HG03571 (cell line): ENCODE measurements at regions not wholly inside any gene's neighbourhood (a gene's known extent, or its start where the extent isn't known, plus 50 kb on each side); places are given as distances from the start of the nearest gene placed in this dataset.

ENCODE experiments used
- ATAC-seq: cut with Tn5 transposase; IDR thresholded peaks from one replicate; pipeline ENCODE4 v1.9.1; 2021; ENCODE audit not compliant: unreplicated experiment

DNA sequence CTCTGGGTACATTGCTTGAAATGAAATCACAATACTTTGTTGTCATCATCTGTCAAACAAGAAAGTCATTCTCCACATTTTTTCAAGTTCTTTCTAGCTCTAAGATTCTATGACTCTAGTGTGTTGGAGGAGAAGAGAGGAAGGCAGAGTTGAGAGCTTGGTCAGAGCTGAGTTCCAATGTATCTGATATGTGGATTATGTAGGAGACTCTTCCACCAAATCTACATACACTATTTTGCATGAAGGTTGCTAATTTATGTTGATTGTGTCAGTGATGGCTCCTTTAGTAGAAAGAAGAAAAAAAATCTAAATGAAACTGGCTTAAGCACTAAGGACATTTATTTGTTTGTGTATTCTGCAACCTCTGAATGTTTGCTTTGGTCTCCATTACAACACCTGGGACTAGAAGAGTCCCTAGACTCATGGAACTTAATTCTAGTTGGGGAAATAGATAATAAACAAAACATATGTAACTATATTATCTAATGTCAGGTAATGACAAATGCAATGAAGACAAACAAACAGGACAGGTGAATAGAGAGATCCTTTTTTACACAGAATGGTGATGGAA, 691.9 kb downstream of the UQCRFS1 start:
- no peak for ATAC-seq

DNA sequence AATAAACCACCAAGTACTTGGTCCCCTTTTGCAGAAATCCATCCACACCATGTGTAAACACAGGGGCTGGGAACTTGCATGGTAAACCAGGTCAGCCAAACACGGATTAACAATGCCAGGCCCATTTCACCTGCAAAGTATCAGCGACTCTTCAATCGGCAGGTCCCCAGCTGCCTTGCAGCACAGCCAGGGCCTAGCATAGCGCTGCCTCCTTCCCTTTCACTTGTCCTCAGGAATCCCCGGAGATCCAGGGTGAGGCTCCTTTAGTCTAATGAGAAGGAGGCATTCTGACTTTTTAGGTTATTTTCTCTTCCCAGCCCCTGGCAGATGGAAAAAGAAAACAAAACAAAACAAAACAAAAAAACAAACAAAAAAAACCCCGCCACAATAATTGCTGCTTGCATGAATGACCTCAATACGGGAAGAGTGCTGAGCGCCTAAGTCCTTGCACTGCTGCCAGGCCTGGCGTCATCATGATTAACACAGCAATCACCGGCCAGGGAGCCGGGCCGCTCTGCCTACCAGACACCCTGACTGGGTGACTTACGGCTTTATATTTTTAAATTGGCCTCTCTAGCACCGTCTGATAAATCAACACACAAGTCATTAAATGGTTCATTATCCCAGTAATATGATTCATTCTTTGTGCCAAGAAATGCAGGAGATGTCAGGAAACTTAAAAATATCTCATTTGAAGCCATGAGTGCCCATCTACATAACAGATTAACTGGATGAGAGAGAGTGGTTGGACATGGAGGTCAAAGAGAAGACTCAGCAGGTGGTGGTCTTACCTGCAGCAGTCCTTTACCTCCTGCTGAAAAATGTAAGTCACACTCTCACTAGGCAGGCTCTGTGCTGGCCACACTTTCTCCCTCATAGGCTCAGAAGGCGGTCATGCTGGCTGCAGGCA, 692.7 kb downstream of the UQCRFS1 start:
- no peak for ATAC-seq

DNA sequence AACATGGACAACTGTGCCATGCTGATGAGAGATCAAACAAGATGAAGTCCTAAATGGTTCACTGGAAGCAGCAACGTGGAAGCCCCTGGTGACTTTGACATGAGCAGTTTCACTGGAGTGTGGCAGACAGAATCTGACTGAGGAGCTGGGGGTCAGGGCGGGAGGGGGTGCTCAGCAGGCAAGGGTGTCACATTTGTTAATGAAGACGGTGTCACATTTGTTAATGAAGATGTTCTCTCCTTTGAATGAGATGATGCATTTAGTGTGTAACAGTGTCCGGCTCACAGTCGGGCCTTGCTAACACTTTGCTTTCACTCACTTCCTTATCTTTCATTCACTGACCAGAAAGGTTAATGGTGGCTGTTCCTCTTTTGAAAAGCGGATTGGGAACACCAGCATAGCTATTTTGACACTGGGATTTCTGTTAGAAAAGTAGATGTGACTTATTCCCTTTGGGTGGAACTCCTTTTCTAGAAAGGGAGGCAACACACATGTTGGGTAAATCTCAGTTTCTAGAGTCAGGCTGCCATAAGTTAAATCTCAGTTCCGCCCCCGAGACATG, 693.7 kb downstream of the UQCRFS1 start:
- ATAC-seq, result no peak

DNA sequence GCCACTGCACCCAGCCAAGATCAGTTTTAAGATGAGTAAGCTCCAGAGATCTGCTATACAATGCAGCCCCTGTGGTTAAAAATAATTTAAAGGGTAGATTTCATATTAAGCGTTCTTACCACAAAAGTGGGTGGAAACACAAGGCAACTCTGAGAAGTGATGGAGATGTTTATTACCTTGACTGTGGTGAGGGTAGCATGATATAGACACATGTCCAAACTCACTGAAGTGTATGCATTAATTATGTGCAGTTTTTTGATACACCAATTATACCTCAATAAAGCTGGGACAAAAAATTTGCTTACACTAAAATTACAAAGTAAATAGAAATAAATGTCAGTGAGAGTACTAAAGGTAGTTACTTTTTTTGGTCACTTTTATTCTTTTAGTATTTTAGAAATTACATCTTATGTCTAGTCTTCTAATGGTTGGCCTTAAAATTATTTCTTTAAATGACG, 696.5 kb downstream of the UQCRFS1 start:
- no peak for ATAC-seq

DNA sequence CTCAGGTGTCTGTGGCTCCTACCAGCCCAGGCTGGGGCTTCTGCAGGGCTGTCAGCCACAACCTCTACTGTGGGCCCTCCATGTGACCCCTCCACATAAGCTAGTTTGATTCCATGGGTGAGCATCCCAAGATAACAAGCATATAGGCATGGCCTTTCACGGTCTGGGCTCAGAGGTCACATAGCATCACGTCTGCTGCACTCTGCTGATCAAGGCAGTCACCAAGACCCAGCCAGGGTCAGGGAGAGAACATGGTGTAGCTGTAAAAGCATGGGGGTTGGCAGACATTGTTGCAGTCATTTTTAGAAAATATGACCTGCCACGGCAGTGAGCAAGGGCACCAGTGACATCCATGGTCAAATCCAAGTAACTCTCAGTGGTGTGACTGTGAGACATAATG, 698.8 kb downstream of the UQCRFS1 start:
- no peak for ATAC-seq

DNA sequence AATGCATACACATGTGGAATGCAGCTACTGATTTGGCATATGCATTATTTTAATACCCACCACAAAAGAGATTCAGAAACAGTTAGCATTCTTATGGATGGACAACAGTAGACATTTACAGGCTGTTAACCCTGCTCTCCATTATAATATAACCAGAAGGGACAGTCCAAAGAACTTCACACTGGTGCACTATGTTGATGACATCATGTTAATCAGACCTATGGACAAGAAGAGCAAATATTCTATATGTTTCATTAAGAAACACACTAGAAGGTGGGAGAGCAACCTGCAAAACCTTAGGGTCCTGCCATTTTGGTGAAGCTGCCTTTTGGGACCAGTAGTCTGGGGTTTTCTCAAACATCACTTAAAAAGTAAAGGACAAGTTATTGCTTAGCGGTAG, 701.3 kb downstream of the UQCRFS1 start:
- no peak for ATAC-seq

DNA sequence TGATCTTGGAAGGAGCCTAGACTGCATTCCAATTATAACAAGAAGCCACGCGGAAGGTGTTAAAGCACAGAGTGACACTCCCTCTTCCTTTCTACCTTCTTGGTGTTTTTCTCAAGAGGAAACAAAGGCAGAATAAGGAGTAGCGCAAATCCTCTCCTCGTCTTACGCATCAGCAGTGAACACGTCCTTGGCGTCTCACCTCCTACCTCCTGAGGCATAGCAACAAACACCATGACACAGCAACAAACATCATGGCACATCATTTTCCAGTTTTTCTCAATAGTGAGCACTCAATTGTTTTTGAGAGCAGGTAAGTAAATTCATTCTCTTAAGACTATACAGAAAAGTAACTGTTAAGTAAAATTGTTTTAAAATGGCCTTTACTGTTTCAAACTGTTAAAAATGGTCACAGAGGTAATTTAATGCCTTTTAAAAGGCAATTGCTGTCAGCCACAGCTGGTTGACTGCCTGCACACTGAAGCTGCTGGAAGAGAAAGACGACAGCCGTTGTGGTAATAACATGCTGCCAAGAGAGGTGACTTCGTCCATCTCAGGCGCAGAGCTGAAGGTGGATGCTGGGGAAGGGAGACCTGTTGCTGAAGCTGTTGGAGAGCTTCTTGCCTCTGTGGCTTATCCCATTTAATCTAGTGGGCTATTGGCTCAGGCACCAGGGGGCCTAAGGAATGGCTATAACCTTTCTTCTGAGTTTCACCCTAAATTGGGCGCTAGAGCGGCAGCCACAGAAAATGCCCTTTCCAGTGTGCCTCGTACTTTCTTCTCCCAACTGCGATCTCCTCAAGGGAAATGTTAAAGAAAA, 703.7 kb downstream of the UQCRFS1 start:
- ATAC-seq, result no peak

DNA sequence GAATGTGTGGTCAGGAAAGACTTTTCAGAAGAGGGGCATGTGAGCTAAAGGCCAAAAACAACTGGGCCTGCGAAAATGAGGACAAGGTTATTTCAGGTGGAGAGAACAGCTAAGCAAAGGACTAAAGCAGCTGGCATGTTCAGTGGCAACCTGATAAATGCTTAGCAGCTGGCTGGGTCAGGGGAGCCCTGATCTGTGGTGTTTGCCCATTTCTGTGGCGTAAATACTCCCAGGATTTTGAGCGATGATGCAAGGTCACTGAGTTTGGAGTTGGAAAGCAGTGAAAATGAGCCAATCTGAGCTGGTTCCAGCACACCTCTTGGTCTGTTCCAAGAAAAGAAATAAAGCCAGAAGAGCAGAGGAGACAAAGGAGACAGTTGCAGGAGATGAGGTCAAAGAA, 704.3 kb downstream of the UQCRFS1 start:
- no peak for ATAC-seq

DNA sequence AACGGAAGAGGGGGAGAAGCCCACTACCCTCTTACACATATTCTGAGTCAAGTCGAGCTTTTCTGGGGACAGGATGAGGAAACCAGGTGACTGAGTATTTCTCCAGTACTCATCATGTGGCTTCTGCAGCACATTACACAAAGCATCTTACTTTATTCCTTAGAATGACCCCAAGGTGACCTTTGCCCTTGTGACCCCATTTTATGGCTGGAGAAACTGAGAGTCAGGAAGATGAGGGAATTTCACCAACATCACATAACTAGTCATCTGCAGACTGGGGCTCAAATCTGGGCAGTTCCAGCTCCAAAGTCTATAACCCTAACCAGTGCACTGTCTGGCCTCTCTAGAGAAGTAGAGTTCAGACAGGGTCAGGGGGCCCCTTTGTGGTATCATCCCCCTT, 707.0 kb downstream of the UQCRFS1 start:
- no peak for ATAC-seq

DNA sequence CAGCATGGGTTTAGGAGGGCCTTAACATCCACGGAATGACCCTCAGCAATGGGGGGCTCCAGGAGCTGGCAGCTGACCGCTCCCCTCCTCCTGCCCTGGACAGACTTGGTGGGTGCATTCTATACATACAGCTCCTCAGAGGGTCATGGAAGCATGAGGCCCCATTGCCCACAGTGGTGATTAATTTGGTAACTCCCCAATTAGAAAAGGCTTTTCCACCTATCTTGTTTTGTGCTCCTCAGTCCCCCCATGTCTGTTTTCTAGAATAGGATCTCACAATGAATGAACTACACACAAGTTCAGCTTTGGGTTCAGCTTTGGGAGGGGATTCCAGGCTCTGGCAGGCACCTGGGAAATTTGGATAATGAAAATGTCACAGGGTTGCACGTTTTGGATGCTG, 707.8 kb downstream of the UQCRFS1 start:
- no peak for ATAC-seq

DNA sequence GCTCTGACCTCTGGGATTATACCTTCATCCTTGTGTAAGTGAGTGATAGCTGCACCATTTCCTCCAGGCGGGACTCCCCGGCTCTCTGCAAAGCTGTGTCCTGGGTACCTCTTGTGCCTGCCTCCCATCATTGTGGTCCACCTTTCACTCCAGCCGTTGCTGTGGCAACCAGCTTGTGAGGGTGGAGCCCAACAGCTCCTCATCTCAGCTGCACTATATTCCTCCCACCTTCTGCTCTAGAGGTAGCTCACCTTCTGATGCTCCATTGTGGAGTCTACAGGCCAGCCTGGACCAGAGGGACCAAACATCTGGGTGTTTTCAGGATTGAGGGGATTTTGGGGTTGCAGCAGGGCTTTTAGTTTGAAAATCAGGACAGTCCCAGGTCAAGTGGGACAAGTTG, 708.2 kb downstream of the UQCRFS1 start:
- ATAC-seq, result no peak

DNA sequence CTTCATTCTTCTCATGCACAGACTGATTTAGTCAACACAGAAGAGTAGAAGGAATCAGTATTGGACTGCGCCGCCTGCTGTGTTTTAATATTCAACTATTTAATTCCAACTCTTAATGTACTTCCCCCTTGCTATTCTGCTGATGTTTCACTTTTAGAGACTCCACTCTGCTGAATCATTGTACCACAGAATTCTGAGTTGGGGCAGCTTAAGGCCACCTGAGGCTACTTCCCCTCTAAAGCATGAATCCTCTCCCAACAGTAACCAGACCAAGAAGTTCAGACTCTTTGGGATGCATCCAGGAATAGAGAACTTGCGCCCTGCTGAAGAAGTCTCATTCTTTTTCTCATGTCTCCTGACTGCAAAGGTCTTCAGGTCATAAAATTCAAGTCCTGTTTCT, 708.8 kb downstream of the UQCRFS1 start:
- no peak for ATAC-seq

DNA sequence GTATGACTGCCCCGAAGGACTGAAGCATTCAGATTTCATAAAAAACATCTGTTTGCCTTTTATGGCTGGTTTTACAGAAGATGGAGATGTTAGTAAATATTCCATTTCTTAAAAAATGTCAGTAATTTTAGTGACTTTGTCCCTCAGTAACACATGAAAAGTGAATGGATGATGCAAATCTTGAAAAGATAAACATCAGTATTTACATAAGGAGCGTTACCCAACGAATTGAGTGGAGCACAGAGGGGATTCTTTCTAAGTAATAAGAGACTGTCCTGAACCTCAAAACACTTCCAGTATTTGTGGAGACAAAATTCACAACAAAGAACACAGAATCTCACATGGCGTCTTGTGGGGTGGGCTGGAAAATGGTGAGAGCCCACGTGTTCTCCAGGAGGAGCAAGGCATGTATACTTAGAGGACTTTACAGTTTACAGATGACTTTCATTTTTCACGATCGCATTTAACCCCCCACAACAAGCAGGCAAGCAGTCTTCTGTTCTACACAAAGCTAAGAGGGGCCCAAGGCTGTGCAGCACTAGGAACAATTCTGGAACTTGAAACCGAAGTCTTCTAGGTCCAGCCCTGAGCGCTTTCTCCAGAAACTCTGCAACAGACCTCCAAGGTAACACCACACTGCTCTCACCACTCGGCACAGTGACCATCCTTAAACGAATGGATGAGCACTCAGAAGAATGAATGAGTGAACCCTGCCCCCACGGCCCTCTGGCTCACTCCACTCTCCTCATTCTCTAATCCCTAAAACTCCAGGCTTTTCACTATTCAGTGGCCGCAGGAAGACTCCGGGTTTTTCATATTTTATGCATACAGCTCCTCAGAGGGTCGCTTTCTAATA, 709.8 kb downstream of the UQCRFS1 start:
- no peak for ATAC-seq

DNA sequence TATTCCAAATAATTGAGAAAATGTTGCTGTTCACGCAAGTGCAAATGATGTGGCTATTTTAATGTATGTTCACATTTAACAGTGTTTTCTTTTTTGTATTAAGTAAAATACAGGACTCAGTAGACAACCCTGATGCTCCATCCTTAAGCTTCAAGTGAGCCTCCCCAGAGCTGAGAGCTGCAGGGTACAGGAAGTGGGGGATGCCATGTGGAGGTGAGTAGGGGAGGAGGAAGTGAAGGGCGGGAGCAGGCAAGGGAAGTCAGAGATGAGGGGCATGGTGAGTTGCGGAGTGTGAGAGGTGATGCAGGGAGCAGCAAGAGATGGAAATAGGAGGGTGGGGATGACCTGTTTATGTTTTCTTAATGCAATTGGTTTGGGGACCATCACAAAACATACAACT, 711.0 kb downstream of the UQCRFS1 start:
- no peak for ATAC-seq

DNA sequence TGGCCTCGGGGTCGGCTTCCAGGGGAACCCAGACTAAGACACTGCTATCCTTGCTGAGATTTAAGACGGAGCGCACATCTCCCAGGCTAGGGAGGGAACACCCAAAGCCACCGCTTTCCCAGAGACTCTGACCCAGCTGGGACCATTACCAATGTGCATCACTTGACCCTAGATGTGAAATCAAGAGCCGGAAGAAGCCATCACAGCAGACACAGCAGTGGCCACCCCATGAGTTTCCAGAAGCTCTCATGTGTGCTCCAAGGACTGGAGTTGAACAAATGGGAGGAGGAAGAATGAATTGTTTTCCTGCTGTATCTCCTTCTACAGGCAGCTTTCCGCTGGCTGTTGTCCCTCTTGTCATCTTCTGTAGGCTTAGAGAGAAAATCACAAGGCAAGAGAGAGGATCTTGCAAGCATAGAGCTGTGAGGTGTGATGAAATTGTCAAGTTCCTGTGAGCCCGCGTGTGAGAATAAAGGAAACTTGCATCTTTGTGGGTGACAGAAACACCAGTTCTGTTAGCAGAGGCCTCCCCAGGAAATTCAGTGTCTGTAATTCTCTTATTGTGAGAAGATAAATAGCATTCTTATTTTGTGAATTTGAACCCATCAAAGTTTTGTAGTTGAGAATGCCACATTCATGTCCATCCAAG, 711.8 kb downstream of the UQCRFS1 start:
- ATAC-seq, result no peak

DNA sequence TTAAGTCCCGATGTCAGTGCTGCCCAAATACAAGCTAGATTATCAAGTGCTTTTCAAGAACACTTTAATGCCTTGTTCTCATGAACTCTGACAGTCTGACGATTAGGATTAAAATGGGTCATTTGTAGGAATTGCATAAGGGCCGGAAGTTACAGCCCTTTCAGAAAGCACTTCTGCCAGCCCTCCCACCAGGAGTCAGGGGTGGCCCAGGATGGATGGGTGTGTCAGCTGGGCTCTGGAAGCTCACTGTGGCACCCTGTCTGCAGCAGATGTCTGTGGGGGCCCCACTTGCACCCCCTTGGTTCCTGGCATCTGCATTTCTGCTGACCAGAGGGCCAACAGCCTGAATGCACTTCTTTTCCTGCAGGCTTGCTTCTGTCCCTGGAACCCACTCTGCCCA, 712.7 kb downstream of the UQCRFS1 start:
- no peak for ATAC-seq

DNA sequence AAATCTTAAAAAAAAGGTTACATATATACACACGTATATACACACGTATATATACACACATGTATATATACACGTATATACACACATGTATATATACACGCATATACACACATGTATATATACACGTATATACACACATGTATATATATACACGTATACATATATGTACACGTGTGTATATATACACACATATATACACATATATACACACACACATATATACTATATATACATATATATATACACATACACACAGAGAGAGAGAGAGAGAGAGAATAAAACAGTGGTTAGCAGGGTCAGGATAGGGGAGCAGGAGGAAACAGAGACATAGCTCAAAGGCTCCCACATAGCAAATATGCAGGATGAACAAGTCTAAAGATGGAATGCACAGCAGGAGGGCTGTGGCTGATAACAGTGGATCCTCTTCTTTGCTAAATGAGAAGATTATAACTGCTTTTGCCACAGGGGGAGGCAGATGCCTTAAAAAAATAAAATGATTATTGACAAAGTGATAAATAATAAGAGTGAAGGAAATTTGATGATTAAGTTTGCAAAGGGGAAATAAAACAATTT, 714.5 kb downstream of the UQCRFS1 start:
- no peak for ATAC-seq

DNA sequence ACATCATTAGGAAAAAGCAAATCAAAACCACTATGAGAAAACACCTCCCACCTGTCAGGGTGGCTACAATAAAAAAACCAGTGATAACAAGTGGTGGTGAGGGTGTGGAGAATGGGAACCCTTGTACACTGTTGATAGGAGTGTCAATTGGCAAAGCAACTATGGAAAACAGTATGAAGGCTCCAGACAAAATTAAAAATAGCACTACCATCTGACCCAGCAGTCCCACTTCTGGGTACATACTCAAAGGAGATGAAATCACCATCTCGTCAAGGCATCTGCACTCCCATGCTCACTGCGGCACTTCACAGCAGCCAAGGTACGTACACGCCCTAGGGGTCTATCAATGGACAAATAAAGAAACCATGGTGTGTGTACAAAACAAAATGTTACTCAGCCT, 715.1 kb downstream of the UQCRFS1 start:
- no peak for ATAC-seq

DNA sequence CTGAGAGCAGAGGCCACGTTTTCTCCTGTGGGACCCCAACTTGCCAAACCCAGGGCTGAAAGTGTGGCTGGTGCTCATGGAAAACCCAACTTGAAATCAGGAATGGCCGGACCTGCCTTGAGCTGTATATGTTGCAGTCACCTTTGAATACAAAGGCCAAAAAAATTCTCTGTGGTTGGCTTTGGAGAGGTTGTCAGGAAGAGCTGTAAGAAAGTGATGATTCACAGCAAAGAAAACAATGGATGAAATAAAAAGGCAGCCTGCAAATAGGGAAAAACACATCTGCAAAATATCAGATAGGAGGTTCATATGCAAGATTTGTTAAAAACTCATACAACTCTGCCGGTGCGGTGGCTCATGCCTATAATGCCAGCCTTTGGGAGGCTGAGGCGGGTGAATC, 715.8 kb downstream of the UQCRFS1 start:
- no peak for ATAC-seq

DNA sequence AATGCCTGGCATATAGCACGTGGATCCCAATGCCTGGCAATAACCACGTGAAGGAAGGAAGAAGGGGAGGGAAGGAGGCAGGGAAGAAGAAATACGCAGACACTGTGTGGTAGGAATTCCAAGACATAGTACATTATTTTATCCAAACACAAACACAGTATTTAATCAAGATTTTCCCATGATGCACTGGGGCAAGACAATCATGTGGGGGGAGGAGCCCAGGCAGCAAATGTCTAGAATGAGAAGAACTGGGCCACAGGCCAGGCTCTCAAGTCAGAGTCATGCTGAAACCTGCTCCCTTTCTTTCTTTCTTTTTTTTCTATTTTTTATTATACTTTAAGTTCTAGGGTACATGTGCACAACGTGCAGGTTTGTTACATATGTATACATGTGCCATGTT, 717.9 kb downstream of the UQCRFS1 start:
- no peak for ATAC-seq
